Kidney (tissue), 13 donors: ENCODE measurements at regions not wholly inside any gene's neighbourhood (a gene's known extent, or its start where the extent isn't known, plus 50 kb on each side); places are given as distances from the start of the nearest gene placed in this dataset.

ENCODE experiments used
- DNase-seq, 5 donors: peaks; one replicate each; pipeline ENCODE4 v3.0.0-alpha.2; 2013 to 2020
- FAIRE-seq: peaks from 2 replicates; lab custom pipeline; 2012; peaks lifted over from hg19 to GRCh38; lab: Jason Lieb, UNC
- H3K27ac ChIP-seq, 2 donors: one replicate each; pipeline ENCODE4 v1.7.0; 2013; ENCODE audit warnings: low read depth in 2 of 2, low read length in 2 of 2, inconsistent platforms in 1 of 2
- H3K27me3 ChIP-seq: one replicate; pipeline ENCODE4 v1.7.1; 2013; ENCODE audit warnings: low read length, inconsistent platforms; ENCODE audit not compliant: control insufficient read depth, insufficient read depth
- H3K36me3 ChIP-seq, 3 donors: one replicate each; pipeline versions ENCODE4 v1.7.0 to v1.7.1; 2013; ENCODE audit warnings: low read length in 3 of 3, control low read depth in 1 of 3, inconsistent platforms in 1 of 3; ENCODE audit not compliant: insufficient read depth in 3 of 3, control insufficient read depth in 2 of 3
- H3K4me1 ChIP-seq, 3 donors: one replicate each; pipeline versions ENCODE4 v1.7.0 to v1.7.1; 2013; ENCODE audit warnings: low read length in 3 of 3, inconsistent platforms in 1 of 3, low read depth in 1 of 3; ENCODE audit not compliant: control insufficient read depth in 2 of 3, insufficient read depth in 2 of 3
- H3K4me3 ChIP-seq, 3 donors: one replicate each; pipeline versions ENCODE4 v1.7.0 to v1.8.1; 2013; ENCODE audit warnings: low read length in 3 of 3, control low read depth in 1 of 3, inconsistent platforms in 1 of 3
- H3K9ac ChIP-seq, 3 donors: one replicate each; pipeline versions ENCODE4 v1.7.0 to v1.7.1; 2013; ENCODE audit warnings: low read length in 3 of 3, control low read depth in 1 of 3, inconsistent platforms in 1 of 3
- H3K9me3 ChIP-seq, 3 donors: one replicate each; pipeline versions ENCODE4 v1.7.0 to v1.7.1; 2013; ENCODE audit warnings: low read length in 3 of 3, control low read depth in 1 of 3, inconsistent platforms in 1 of 3; ENCODE audit not compliant: control insufficient read depth in 2 of 3, insufficient read depth in 1 of 3
- intact Hi-C: fragments of 100-400 bp; cut with DNase I; formaldehyde crosslinking; loops from one replicate; pipeline ENCODE4 v1.11.1; 2022
- TF ChIP-seq, protein P1 (sequence below): IDR thresholded peaks from 3 replicates; pipeline ENCODE4 v1.5.1; 2012; ENCODE audit warnings: mild to moderate bottlenecking, moderate library complexity, borderline replicate concordance; ENCODE audit not compliant: insufficient read depth; ENCODE audit errors: extremely low read depth
- donor health status: control.
- donor health status: control.
- donor health status: control.
- donor health status: control.
- donor health status: control.
- donor health status: DM: yes; HTN: yes; CAD: no.
- donor health status: Normal renal cell carcinoma (clear cell type).

DNA sequence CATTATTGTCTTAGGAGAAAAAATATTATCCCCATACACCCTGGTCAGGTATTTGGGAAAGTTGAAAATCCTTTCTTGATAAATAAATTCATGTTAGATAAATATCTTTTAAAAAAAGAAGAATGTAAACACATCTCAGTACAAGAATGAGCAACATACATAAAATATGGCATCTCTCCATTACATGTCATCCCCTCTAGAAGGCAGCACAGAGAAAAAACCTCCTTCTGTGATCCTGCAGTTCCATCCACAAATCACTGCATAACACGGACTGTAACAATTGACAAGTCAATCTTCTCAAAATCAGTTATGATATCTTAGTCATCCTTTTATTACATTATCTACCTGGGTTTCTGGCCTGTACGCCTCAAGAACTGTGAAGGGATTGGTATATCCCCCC is 683.9 kb upstream of the KLHL1 start:
- intact Hi-C loops = no loop called here
- H3K4me3 ChIP-seq = no peak overlapping the region
- TF ChIP-seq, protein P1, sequence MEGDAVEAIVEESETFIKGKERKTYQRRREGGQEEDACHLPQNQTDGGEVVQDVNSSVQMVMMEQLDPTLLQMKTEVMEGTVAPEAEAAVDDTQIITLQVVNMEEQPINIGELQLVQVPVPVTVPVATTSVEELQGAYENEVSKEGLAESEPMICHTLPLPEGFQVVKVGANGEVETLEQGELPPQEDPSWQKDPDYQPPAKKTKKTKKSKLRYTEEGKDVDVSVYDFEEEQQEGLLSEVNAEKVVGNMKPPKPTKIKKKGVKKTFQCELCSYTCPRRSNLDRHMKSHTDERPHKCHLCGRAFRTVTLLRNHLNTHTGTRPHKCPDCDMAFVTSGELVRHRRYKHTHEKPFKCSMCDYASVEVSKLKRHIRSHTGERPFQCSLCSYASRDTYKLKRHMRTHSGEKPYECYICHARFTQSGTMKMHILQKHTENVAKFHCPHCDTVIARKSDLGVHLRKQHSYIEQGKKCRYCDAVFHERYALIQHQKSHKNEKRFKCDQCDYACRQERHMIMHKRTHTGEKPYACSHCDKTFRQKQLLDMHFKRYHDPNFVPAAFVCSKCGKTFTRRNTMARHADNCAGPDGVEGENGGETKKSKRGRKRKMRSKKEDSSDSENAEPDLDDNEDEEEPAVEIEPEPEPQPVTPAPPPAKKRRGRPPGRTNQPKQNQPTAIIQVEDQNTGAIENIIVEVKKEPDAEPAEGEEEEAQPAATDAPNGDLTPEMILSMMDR = no peak
- H3K36me3 ChIP-seq = no peaks in the 10 kb centered on the region
- no peak overlapping the region for H3K9ac ChIP-seq
- no peaks in the 10 kb centered on the region for H3K9me3 ChIP-seq
- DNase-seq = no peak
- no peaks in the 10 kb centered on the region for H3K27me3 ChIP-seq
- FAIRE-seq = no peak
- no peak overlapping the region for H3K27ac ChIP-seq
- H3K4me1 ChIP-seq = no peaks in the 10 kb centered on the region

DNA sequence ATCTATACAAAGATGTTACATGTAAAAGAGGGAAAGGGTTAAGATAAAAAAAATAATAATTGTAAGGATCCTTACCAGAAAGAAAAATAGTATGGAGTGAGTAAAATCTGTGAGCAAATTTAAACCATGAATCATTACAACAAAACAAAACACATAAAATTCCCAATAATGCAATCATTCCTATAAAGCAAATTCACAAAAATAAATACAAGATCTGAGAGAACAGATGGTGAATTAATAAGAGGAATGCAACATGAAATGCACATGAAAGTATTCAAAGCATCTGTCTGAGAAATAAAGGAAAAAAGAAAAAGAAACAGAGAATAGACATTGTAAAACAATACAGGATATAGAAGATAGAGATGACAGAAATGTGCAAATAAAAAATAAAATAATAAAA is 681.5 kb upstream of the KLHL1 start:
- H3K4me3 ChIP-seq = no peak overlapping the region
- no peak for DNase-seq
- H3K9me3 ChIP-seq = no peaks in the 10 kb centered on the region
- FAIRE-seq = no peak
- H3K36me3 ChIP-seq = no peaks in the 10 kb centered on the region
- H3K9ac ChIP-seq = no peak overlapping the region
- TF ChIP-seq, protein P1 = no peak
- no peaks in the 10 kb centered on the region for H3K27me3 ChIP-seq
- no peak overlapping the region for H3K27ac ChIP-seq
- no peaks in the 10 kb centered on the region for H3K4me1 ChIP-seq
- intact Hi-C loops = no loop called here

- no peak for DNase-seq
- H3K9me3 ChIP-seq = no peaks in the 10 kb centered on the region
- FAIRE-seq = no peak
- no peak overlapping the region for H3K27ac ChIP-seq
- no peaks in the 10 kb centered on the region for H3K36me3 ChIP-seq
- TF ChIP-seq, protein P1 = no peak
- H3K27me3 ChIP-seq = no peaks in the 10 kb centered on the region
- intact Hi-C loops = no loop called here
- no peak overlapping the region for H3K9ac ChIP-seq
- H3K4me3 ChIP-seq = no peak overlapping the region
- no peaks in the 10 kb centered on the region for H3K4me1 ChIP-seq
Observed at GRCh38 chr13:70788074-70788473, 679.8 kb upstream of the KLHL1 start.
